HepG2 (cell line): ENCODE measurements at regions not wholly inside any gene's neighbourhood (a gene's known extent, or its start where the extent isn't known, plus 50 kb on each side); places are given as distances from the start of the nearest gene placed in this dataset.

Source experiments
- EZH2 ChIP-seq: conservative IDR thresholded peaks from 2 replicates; pipeline ENCODE4 v1.6.1; 2012; ENCODE audit warnings: mild to moderate bottlenecking, low read depth, low read length, moderate library complexity
- NFRKB ChIP-seq: fragments of 450-650 bp; IDR thresholded peaks from 2 replicates; pipeline ENCODE4 v1.6.1; 2017
- NPAS2 ChIP-seq: sonication (generic); formaldehyde crosslinking; IDR thresholded peaks from 2 replicates; pipeline ENCODE4 v1.8.0; 2022; ENCODE audit warnings: mild to moderate bottlenecking, missing genetic modification reagents, borderline replicate concordance
- SUZ12 ChIP-seq: fragments of 150-350 bp; IDR thresholded peaks from 2 replicates; pipeline ENCODE4 v1.6.1; 2014; ENCODE audit warnings: low read depth, low read length
- ZNF678 ChIP-seq: sonication (generic); formaldehyde crosslinking; IDR thresholded peaks from 2 replicates; pipeline ENCODE4 v1.4.0; 2020; ENCODE audit warnings: mild to moderate bottlenecking, missing genetic modification reagents
- TF ChIP-seq, protein P1 (sequence below), 2 experiments: IDR thresholded peaks; 2 replicates each; pipeline ENCODE4 v1.6.1; 2011 to 2012; ENCODE audit warnings: low read length in 2 of 2, borderline replicate concordance in 1 of 2, low read depth in 1 of 2, mild to moderate bottlenecking in 1 of 2, moderate library complexity in 1 of 2
- TF ChIP-seq, protein P2 (sequence below): sonication (generic); formaldehyde crosslinking; IDR thresholded peaks from 2 replicates; pipeline ENCODE4 v1.5.0; 2020; ENCODE audit warnings: mild to moderate bottlenecking, missing genetic modification reagents, moderate library complexity
- TF ChIP-seq, protein P3 (sequence below), 2 experiments: sonication (generic) in 1 of 2; formaldehyde crosslinking in 1 of 2; IDR thresholded peaks; 2 replicates each; pipeline versions ENCODE4 v1.5.1 to v1.6.1; 2011 to 2020; ENCODE audit warnings: borderline replicate concordance in 1 of 2, low read depth in 1 of 2, low read length in 1 of 2, mild to moderate bottlenecking in 1 of 2, missing genetic modification reagents in 1 of 2, moderate library complexity in 1 of 2

DNA sequence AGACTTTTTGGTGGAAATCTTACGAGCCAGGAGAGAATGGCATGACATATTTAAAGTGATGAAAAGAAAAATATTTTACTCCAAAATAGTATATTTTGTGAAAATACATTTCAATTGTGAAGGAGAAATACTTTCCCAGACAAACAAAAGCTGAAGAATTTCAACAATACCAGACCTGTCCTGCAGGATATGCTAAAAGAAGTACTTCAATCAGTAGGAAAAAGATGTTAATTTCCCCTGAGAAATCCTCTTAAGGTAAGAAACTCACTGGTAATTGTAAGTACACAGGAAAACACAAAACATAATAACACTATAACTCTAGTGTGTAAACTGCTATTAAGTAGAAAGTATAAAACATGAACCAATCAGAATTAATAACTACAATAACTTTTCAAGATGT is 341.8 kb upstream of the GJE1 start:
- TF ChIP-seq NPAS2 (CRISPR knock-in tag), result no peak
- TF ChIP-seq, protein P1, sequence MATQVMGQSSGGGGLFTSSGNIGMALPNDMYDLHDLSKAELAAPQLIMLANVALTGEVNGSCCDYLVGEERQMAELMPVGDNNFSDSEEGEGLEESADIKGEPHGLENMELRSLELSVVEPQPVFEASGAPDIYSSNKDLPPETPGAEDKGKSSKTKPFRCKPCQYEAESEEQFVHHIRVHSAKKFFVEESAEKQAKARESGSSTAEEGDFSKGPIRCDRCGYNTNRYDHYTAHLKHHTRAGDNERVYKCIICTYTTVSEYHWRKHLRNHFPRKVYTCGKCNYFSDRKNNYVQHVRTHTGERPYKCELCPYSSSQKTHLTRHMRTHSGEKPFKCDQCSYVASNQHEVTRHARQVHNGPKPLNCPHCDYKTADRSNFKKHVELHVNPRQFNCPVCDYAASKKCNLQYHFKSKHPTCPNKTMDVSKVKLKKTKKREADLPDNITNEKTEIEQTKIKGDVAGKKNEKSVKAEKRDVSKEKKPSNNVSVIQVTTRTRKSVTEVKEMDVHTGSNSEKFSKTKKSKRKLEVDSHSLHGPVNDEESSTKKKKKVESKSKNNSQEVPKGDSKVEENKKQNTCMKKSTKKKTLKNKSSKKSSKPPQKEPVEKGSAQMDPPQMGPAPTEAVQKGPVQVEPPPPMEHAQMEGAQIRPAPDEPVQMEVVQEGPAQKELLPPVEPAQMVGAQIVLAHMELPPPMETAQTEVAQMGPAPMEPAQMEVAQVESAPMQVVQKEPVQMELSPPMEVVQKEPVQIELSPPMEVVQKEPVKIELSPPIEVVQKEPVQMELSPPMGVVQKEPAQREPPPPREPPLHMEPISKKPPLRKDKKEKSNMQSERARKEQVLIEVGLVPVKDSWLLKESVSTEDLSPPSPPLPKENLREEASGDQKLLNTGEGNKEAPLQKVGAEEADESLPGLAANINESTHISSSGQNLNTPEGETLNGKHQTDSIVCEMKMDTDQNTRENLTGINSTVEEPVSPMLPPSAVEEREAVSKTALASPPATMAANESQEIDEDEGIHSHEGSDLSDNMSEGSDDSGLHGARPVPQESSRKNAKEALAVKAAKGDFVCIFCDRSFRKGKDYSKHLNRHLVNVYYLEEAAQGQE (IDR thresholded peaks at IDR 0.05; ENCODE audit: borderline replicate concordance in 1 of 2, low read depth in 1 of 2, low read length in 2 of 2), result no peak
- TF ChIP-seq, protein P2, sequence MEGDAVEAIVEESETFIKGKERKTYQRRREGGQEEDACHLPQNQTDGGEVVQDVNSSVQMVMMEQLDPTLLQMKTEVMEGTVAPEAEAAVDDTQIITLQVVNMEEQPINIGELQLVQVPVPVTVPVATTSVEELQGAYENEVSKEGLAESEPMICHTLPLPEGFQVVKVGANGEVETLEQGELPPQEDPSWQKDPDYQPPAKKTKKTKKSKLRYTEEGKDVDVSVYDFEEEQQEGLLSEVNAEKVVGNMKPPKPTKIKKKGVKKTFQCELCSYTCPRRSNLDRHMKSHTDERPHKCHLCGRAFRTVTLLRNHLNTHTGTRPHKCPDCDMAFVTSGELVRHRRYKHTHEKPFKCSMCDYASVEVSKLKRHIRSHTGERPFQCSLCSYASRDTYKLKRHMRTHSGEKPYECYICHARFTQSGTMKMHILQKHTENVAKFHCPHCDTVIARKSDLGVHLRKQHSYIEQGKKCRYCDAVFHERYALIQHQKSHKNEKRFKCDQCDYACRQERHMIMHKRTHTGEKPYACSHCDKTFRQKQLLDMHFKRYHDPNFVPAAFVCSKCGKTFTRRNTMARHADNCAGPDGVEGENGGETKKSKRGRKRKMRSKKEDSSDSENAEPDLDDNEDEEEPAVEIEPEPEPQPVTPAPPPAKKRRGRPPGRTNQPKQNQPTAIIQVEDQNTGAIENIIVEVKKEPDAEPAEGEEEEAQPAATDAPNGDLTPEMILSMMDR (CRISPR knock-in tag), result no peak
- no peak for TF ChIP-seq ZNF678 (CRISPR knock-in tag)
- TF ChIP-seq, protein P3, sequence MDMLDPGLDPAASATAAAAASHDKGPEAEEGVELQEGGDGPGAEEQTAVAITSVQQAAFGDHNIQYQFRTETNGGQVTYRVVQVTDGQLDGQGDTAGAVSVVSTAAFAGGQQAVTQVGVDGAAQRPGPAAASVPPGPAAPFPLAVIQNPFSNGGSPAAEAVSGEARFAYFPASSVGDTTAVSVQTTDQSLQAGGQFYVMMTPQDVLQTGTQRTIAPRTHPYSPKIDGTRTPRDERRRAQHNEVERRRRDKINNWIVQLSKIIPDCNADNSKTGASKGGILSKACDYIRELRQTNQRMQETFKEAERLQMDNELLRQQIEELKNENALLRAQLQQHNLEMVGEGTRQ (IDR thresholded peaks at IDR 0.05; ENCODE audit: low read depth, low read length), result no peak
- TF ChIP-seq, protein P3 (CRISPR knock-in tag; IDR thresholded peaks at IDR 0.05; ENCODE audit: borderline replicate concordance), result no peak
- no peak for TF ChIP-seq EZH2
- no peak for TF ChIP-seq SUZ12
- TF ChIP-seq NFRKB, result no peak
